OCI-LY1 (cell line): ENCODE measurements at regions not wholly inside any gene's neighbourhood (a gene's known extent, or its start where the extent isn't known, plus 50 kb on each side); places are given as distances from the start of the nearest gene placed in this dataset.

Experiments
- H2AFZ ChIP-seq: fragments of 200-600 bp; sonication (generic), shearing (Covaris generic); 2 replicates; pipeline ENCODE4 v1.6.0; 2014; ENCODE audit warnings: antibody characterized with exemption, mild to moderate bottlenecking, low read length
- H3F3A ChIP-seq: fragments of 200-600 bp; sonication (generic), shearing (Covaris generic); 2 replicates; pipeline ENCODE4 v1.6.0; 2014; ENCODE audit warnings: mild to moderate bottlenecking, antibody characterized with exemption, low read length, moderate library complexity; ENCODE audit not compliant: insufficient read depth
- H3K27ac ChIP-seq: fragments of 200-600 bp; sonication (generic); 2 replicates; pipeline ENCODE4 v1.5.1; 2014; ENCODE audit warnings: low read length, mixed run types, mild to moderate bottlenecking, low read depth; ENCODE audit not compliant: poor library complexity, severe bottlenecking
- H3K27me3 ChIP-seq: fragments of 200-600 bp; sonication (generic); 2 replicates; pipeline ENCODE4 v1.6.0; 2014; ENCODE audit warnings: antibody characterized with exemption, mild to moderate bottlenecking, low read length, moderate library complexity; ENCODE audit not compliant: insufficient read depth
- H3K36me3 ChIP-seq: fragments of 200-600 bp; sonication (generic); 2 replicates; pipeline ENCODE4 v1.6.1; 2014; ENCODE audit warnings: mild to moderate bottlenecking, antibody characterized with exemption, low read length, moderate library complexity, mixed read lengths; ENCODE audit not compliant: insufficient read depth
- H3K4me1 ChIP-seq: fragments of 200-600 bp; sonication (generic); 2 replicates; pipeline ENCODE4 v1.5.1; 2014; ENCODE audit warnings: mild to moderate bottlenecking, low read length, moderate library complexity; ENCODE audit not compliant: insufficient read depth, severe bottlenecking
- H3K4me2 ChIP-seq: fragments of 200-600 bp; sonication (generic), shearing (Covaris generic); 2 replicates; pipeline ENCODE4 v1.6.1; 2014; ENCODE audit warnings: low read length
- H3K4me3 ChIP-seq: fragments of 200-600 bp; sonication (generic); 2 replicates; pipeline ENCODE4 v1.5.1; 2014; ENCODE audit warnings: low read length, low read depth, mild to moderate bottlenecking, mixed read lengths; ENCODE audit not compliant: poor library complexity, severe bottlenecking
- H3K79me2 ChIP-seq: fragments of 200-600 bp; shearing (Covaris generic); 2 replicates; pipeline ENCODE4 v1.6.1; 2016; ENCODE audit warnings: mixed run types, low read length, mixed read lengths; ENCODE audit not compliant: insufficient read depth
- H3K9ac ChIP-seq: fragments of 200-600 bp; sonication (generic), shearing (Covaris generic); 2 replicates; pipeline ENCODE4 v1.6.1; 2014; ENCODE audit warnings: mild to moderate bottlenecking, low read length, mixed read lengths
- H3K9me2 ChIP-seq: fragments of 200-600 bp; sonication (generic), shearing (Covaris generic); 2 replicates; pipeline ENCODE4 v1.6.1; 2014; ENCODE audit warnings: low read depth, mild to moderate bottlenecking, low read length, mixed read lengths
- H3K9me3 ChIP-seq: fragments of 200-600 bp; shearing (Covaris generic); 2 replicates; pipeline ENCODE4 v1.6.1; 2014; ENCODE audit warnings: low read length, mixed read lengths
- H4K20me1 ChIP-seq: fragments of 200-600 bp; sonication (generic), shearing (Covaris generic); 2 replicates; pipeline ENCODE4 v1.6.0; 2016; ENCODE audit warnings: mild to moderate bottlenecking, low read length; ENCODE audit not compliant: insufficient read depth
- EZH2 ChIP-seq: fragments of 200-600 bp; sonication (generic), shearing (Covaris generic); IDR thresholded peaks from 2 replicates; pipeline ENCODE4 v1.8.0; 2017; ENCODE audit warnings: borderline replicate concordance, mixed run types, mild to moderate bottlenecking, antibody characterized with exemption, low read length, moderate library complexity, mixed read lengths
- TF ChIP-seq, protein P1 (sequence below): fragments of 200-600 bp; sonication (generic), shearing (Covaris generic); IDR thresholded peaks from 2 replicates; pipeline ENCODE4 v1.5.1; 2017; ENCODE audit warnings: mild to moderate bottlenecking, antibody characterized with exemption, low read length, moderate library complexity, mixed read lengths

DNA sequence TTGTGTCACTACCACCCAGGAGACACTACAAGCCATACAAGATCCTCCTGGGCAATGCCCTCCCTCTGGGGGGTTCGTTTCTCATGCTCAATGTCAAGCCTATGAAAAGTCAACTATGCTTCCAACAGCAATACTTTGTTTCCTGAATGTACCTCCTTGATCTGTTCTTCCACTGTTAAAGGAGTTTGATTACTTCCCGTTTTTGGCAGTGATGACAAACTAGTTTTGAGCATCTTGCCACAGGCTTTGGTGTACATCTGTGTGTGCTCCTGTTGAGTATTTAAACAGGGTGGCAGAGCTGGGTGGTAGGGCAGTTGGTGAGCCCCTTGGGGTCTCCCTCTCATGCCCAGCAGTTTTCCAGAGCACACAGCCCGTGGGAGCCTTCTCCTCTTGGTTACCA lies 81.4 kb downstream of the IL12A start:
- Histone ChIP-seq H3K27me3 (no peaks in the 10 kb centered on the region), H3K36me3 (no peaks in the 10 kb centered on the region), H3K27ac (no peak overlapping the region), H3K9me3 (no peaks in the 10 kb centered on the region), H3K4me1 (no peaks in the 10 kb centered on the region), H3K9ac (no peak overlapping the region), H4K20me1 (no peaks in the 10 kb centered on the region), H3K79me2 (no peaks in the 10 kb centered on the region), H3K9me2 (no peaks in the 10 kb centered on the region), H3K4me2 (no peak overlapping the region), H2AFZ (no peak overlapping the region), H3K4me3 (no peak overlapping the region), H3F3A (no peaks in the 10 kb centered on the region)
- TF ChIP-seq EZH2, result no peak
- TF ChIP-seq, protein P1, sequence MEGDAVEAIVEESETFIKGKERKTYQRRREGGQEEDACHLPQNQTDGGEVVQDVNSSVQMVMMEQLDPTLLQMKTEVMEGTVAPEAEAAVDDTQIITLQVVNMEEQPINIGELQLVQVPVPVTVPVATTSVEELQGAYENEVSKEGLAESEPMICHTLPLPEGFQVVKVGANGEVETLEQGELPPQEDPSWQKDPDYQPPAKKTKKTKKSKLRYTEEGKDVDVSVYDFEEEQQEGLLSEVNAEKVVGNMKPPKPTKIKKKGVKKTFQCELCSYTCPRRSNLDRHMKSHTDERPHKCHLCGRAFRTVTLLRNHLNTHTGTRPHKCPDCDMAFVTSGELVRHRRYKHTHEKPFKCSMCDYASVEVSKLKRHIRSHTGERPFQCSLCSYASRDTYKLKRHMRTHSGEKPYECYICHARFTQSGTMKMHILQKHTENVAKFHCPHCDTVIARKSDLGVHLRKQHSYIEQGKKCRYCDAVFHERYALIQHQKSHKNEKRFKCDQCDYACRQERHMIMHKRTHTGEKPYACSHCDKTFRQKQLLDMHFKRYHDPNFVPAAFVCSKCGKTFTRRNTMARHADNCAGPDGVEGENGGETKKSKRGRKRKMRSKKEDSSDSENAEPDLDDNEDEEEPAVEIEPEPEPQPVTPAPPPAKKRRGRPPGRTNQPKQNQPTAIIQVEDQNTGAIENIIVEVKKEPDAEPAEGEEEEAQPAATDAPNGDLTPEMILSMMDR, result no peak

DNA sequence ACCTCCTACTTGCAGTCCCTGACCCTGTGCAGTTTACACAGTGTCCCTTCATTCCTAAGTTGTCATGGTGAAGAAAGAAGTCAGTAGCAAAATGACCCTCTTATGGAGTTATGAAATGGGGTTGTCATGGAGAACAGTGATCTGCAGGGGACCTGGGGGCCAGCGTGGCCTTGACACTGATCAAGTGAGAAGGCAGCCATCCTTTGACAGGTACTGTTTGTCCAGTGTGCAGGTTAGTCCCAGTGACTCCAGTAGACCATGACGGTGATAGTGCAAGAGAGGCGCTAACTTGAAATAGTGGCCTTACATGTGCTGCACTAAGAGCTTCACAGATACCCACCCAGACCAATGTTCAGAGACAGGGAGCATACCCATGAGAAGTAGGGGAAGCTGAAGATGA lies 87.9 kb downstream of the IL12A start:
- TF ChIP-seq, protein P1, result no peak
- no peak for TF ChIP-seq EZH2
- Histone ChIP-seq H3K9ac (no peak overlapping the region), H4K20me1 (no peaks in the 10 kb centered on the region), H3K9me2 (no peaks in the 10 kb centered on the region), H3K79me2 (no peaks in the 10 kb centered on the region), H3K4me1 (no peaks in the 10 kb centered on the region), H2AFZ (no peak overlapping the region), H3K4me3 (no peak overlapping the region), H3K4me2 (no peak overlapping the region), H3F3A (no peaks in the 10 kb centered on the region), H3K36me3 (no peaks in the 10 kb centered on the region), H3K9me3 (no peaks in the 10 kb centered on the region), H3K27ac (no peak overlapping the region), H3K27me3 (no peaks in the 10 kb centered on the region)

DNA sequence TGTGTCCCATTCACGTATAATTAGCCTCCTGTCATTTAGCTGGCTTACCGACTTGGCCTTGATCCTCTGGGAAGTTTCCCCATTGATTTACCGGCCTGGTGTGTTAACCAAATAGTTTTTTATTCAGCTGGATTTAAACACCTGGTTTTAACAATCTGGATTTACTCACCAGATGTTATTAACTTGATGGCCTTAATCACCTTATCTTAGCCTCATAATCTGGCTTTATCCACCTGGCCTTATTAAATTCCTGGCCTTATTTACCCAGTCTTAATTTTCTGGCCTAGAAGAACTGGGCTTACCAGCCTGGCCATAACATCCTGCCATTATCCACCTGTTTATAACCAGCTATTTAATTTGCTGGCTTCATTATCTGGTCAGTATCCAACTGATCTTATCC lies 89.9 kb downstream of the IL12A start:
- no peaks in the 10 kb centered on the region for H3K9me2 ChIP-seq
- no peaks in the 10 kb centered on the region for H3K4me1 ChIP-seq
- no peak overlapping the region for H3K9ac ChIP-seq
- H3K36me3 ChIP-seq, result no peaks in the 10 kb centered on the region
- H3K79me2 ChIP-seq, result no peaks in the 10 kb centered on the region
- H3K27ac ChIP-seq, result no peak overlapping the region
- no peak overlapping the region for H3K4me2 ChIP-seq
- H2AFZ ChIP-seq, result no peak overlapping the region
- no peaks in the 10 kb centered on the region for H4K20me1 ChIP-seq
- H3F3A ChIP-seq, result no peaks in the 10 kb centered on the region
- TF ChIP-seq, protein P1, result no peak
- no peak for TF ChIP-seq EZH2
- H3K4me3 ChIP-seq, result no peak overlapping the region
- no peaks in the 10 kb centered on the region for H3K9me3 ChIP-seq
- H3K27me3 ChIP-seq, result no peaks in the 10 kb centered on the region
